B cell (primary cell): ENCODE measurements at regions not wholly inside any gene's neighbourhood (a gene's known extent, or its start where the extent isn't known, plus 50 kb on each side); places are given as distances from the start of the nearest gene placed in this dataset.

Experiments
- ATAC-seq: fragments of 200-7000 bp; cut with Tn5 transposase; one replicate; pipeline ENCODE4 v1.10.0; 2021; ENCODE audit warnings: low read depth, mild to moderate bottlenecking, moderate number of reproducible peaks, moderate library complexity
- CTCF ChIA-PET: fragments of 350-600 bp; sonication (Branson Sonifier 250); formaldehyde crosslinking; loops from one replicate; lab custom pipeline; 2021; ENCODE audit warnings: antibody characterized with exemption, inconsistent platforms; lab: Charles Lee
- POLR2A ChIA-PET: fragments of 350-600 bp; sonication (Branson Sonifier 250); formaldehyde crosslinking; loops from one replicate; lab custom pipeline; 2021; ENCODE audit warnings: antibody characterized with exemption; lab: Charles Lee
- DNase-seq: peaks from one replicate; pipeline ENCODE4 v3.0.0; 2013
- H2AFZ ChIP-seq: 2 replicates; pipeline ENCODE4 v1.6.1; 2012; ENCODE audit warnings: mild to moderate bottlenecking, low read depth, low read length; ENCODE audit not compliant: insufficient read depth, poor library complexity, severe bottlenecking
- H3K27ac ChIP-seq, 2 donors: 1 replicate in 1 of 2; 2 replicates in 1 of 2; pipeline ENCODE4 v1.5.1; 2012 to 2013; ENCODE audit warnings: low read length in 2 of 2, mild to moderate bottlenecking in 2 of 2, moderate library complexity in 1 of 2
- H3K27me3 ChIP-seq, 4 experiments: fragments of 200-600 bp in 1 of 4; sonication (generic) in 1 of 4; replicated peaks in 1 of 4; 1 replicate in 2 of 4; 2 replicates in 2 of 4; pipeline versions ENCODE4 v1.6.1 to v1.7.0; 2013 to 2016; ENCODE audit warnings: low read length in 3 of 4, mild to moderate bottlenecking in 2 of 4, mixed read lengths in 1 of 4, moderate library complexity in 1 of 4; ENCODE audit not compliant: insufficient read depth in 4 of 4, control insufficient read depth in 3 of 4; ENCODE audit errors: control extremely low read depth in 1 of 4
- H3K36me3 ChIP-seq, 2 experiments: replicated peaks in 1 of 2; 1 replicate in 1 of 2; 2 replicates in 1 of 2; pipeline versions ENCODE4 v1.6.1 to v1.7.1; 2013; ENCODE audit warnings: low read length in 1 of 2; ENCODE audit not compliant: insufficient read depth in 2 of 2, control insufficient read depth in 1 of 2; ENCODE audit errors: control extremely low read depth in 1 of 2, extremely low read depth in 1 of 2
- H3K4me1 ChIP-seq, 2 donors: fragments of 200-600 bp in 1 of 2; sonication (generic) in 1 of 2; 1 replicate in 1 of 2; 2 replicates in 1 of 2; pipeline versions ENCODE4 v1.5.1 to v1.6.1; 2013 to 2017; ENCODE audit warnings: low read length in 2 of 2; ENCODE audit not compliant: control insufficient read depth in 2 of 2, insufficient read depth in 2 of 2
- H3K4me2 ChIP-seq: replicated peaks from 2 replicates; pipeline ENCODE3; 2012; ENCODE audit warnings: mild to moderate bottlenecking, low read depth, low read length; ENCODE audit not compliant: poor library complexity, severe bottlenecking
- H3K4me3 ChIP-seq, 5 experiments: fragments of 200-600 bp in 1 of 5; sonication (generic) in 1 of 5; 1 replicate in 3 of 5; 2 replicates in 2 of 5; pipeline versions ENCODE4 v1.5.1 to v1.7.0; 2011 to 2016; ENCODE audit warnings: low read length in 4 of 5, mild to moderate bottlenecking in 4 of 5, low read depth in 2 of 5, control low read depth in 1 of 5, moderate library complexity in 1 of 5; ENCODE audit not compliant: insufficient read depth in 1 of 5; ENCODE audit errors: control extremely low read depth in 1 of 5, extremely low read depth in 1 of 5
- H3K79me2 ChIP-seq: fragments of 200-600 bp; sonication (generic); one replicate; pipeline ENCODE4 v1.6.0; 2016; ENCODE audit warnings: low read length; ENCODE audit not compliant: control insufficient read depth, insufficient read depth
- H3K9ac ChIP-seq: fragments of 200-600 bp; sonication (generic); 2 replicates; pipeline ENCODE4 v1.6.1; 2017; ENCODE audit warnings: mild to moderate bottlenecking, low read length, moderate library complexity
- H3K9me3 ChIP-seq, 3 donors: one replicate each; pipeline versions ENCODE4 v1.6.1 to v1.7.1; 2013; ENCODE audit warnings: low read length in 2 of 3; ENCODE audit not compliant: control insufficient read depth in 2 of 3, insufficient read depth in 1 of 3; ENCODE audit errors: control extremely low read depth in 1 of 3
- H4K20me1 ChIP-seq: 2 replicates; pipeline ENCODE4 v1.6.0; 2012; ENCODE audit warnings: mild to moderate bottlenecking, low read length; ENCODE audit not compliant: insufficient read depth, control insufficient read depth, poor library complexity, severe bottlenecking
- H3K27ac Mint-ChIP-seq: one replicate; pipeline ENCODE4 v1.8.0; 2021; ENCODE audit warnings: mixed read lengths
- H3K27me3 Mint-ChIP-seq: one replicate; pipeline ENCODE4 v1.8.0; 2021; ENCODE audit warnings: mixed read lengths
- H3K4me1 Mint-ChIP-seq: one replicate; pipeline ENCODE4 v1.8.0; 2021; ENCODE audit warnings: mixed read lengths
- H3K4me3 Mint-ChIP-seq: one replicate; pipeline ENCODE4 v1.8.0; 2021; ENCODE audit warnings: mixed read lengths
- H3K9me3 Mint-ChIP-seq: one replicate; pipeline ENCODE4 v1.8.0; 2022; ENCODE audit warnings: mixed read lengths; ENCODE audit not compliant: insufficient read depth
- CTCF ChIP-seq: fragments of 200-600 bp; IDR thresholded peaks from one replicate; pipeline ENCODE4 v1.8.0; 2022; ENCODE audit warnings: antibody characterized with exemption, mild to moderate bottlenecking
- EZH2 ChIP-seq: IDR thresholded peaks from 2 replicates; pipeline ENCODE4 v1.6.1; 2012; ENCODE audit warnings: borderline replicate concordance, low read depth, mild to moderate bottlenecking, moderate library complexity, low read length; ENCODE audit not compliant: insufficient read depth, poor library complexity, severe bottlenecking
- WGBS: methylation state at CpG from one replicate; pipeline ENCODE4 v1.1.5; 2013; ENCODE audit warnings: missing lambda C conversion rate; ENCODE audit not compliant: insufficient coverage; 5-methylcytosine and 5-hydroxymethylcytosine counted together
- intact Hi-C: fragments of 100-400 bp; cut with micrococcal nuclease; formaldehyde crosslinking; loops from one replicate; pipeline ENCODE4 v1.10.0; 2022

DNA sequence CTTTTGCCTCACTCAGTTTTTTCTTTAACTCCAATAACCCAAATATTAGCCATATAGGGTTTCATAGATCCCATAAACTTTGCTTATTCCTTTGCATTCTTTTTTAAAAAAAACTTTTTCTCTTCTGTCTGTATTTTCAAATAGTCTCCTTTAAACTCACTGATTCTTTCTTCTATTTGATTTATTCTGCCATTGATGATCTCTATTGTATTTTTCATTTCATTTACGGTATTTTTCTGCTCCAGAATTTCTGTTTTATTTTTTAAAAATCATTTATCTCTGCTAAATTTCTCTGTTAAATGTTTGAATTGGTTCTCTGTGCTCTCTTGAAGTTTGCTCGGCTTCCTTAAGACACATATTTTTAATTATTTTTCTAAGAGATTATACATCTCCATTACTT lies 573.3 kb upstream of the MAN1A1 start:
- Mint-ChIP-seq H3K27ac (no peak overlapping the region), H3K4me3 (no peak overlapping the region), H3K4me1 (no peaks in the 10 kb centered on the region), H3K27me3 (no peaks in the 10 kb centered on the region), H3K9me3 (peaks cover 22% of the 10 kb centered on the region)
- peaks cover 8 to 24% (median 14%) of the 10 kb centered on the region in 3 donors for H3K9me3 ChIP-seq
- ATAC-seq (no peak), DNase-seq (no peak)
- no peaks in the 10 kb centered on the region for H4K20me1 ChIP-seq
- H2AFZ ChIP-seq, result no peak overlapping the region
- POLR2A ChIA-PET, result no interaction called here
- intact Hi-C loops, result no loop called here
- no peak overlapping the region for H3K4me2 ChIP-seq
- H3K79me2 ChIP-seq, result no peaks in the 10 kb centered on the region
- no peaks in the 10 kb centered on the region for H3K27me3 ChIP-seq
- TF ChIP-seq CTCF, result no peak
- no peak overlapping the region for H3K4me3 ChIP-seq
- no peaks in the 10 kb centered on the region for H3K36me3 ChIP-seq
- CTCF ChIA-PET, result interaction anchor here (1.1 kb wide), 1 partner anchor 12 kb away, joined by 3 read pairs; no protein-coding TSS in a partner anchor
- no CpG with 5 or more reads among the region's 2 CpGs for WGBS
- no peaks in the 10 kb centered on the region for H3K4me1 ChIP-seq
- no peak overlapping the region for H3K9ac ChIP-seq
- no peak overlapping the region for H3K27ac ChIP-seq

- Histone ChIP-seq H2AFZ (no peak overlapping the region), H3K36me3 (no peaks in the 10 kb centered on the region), H3K9me3 (peaks cover 9 to 24% (median 14%) of the 10 kb centered on the region in 3 donors), H4K20me1 (no peaks in the 10 kb centered on the region), H3K4me1 (no peaks in the 10 kb centered on the region), H3K27ac (no peak overlapping the region), H3K79me2 (no peaks in the 10 kb centered on the region), H3K4me3 (no peak overlapping the region), H3K9ac (no peak overlapping the region), H3K4me2 (no peak overlapping the region), H3K27me3 (no peaks in the 10 kb centered on the region)
- Mint-ChIP-seq H3K27ac (no peak overlapping the region), H3K4me1 (no peaks in the 10 kb centered on the region), H3K4me3 (no peak overlapping the region), H3K27me3 (no peaks in the 10 kb centered on the region), H3K9me3 (peaks cover 22% of the 10 kb centered on the region)
- POLR2A ChIA-PET, result no interaction called here
- ATAC-seq, result no peak
- intact Hi-C loops, result no loop called here
- TF ChIP-seq EZH2 (no peak), CTCF (no peak)
- no peak for DNase-seq
- CTCF ChIA-PET, result interaction anchor here (1.1 kb wide), 1 partner anchor 13 kb away, joined by 3 read pairs; no protein-coding TSS in a partner anchor
Measured at GRCh38 chr6:119921491-119922010, 572.0 kb upstream of the MAN1A1 start.
